ENCODE measurements at regions not wholly inside any gene's neighbourhood (a gene's known extent, or its start where the extent isn't known, plus 50 kb on each side); places are given as distances from the start of the nearest gene placed in this dataset.

DNA sequence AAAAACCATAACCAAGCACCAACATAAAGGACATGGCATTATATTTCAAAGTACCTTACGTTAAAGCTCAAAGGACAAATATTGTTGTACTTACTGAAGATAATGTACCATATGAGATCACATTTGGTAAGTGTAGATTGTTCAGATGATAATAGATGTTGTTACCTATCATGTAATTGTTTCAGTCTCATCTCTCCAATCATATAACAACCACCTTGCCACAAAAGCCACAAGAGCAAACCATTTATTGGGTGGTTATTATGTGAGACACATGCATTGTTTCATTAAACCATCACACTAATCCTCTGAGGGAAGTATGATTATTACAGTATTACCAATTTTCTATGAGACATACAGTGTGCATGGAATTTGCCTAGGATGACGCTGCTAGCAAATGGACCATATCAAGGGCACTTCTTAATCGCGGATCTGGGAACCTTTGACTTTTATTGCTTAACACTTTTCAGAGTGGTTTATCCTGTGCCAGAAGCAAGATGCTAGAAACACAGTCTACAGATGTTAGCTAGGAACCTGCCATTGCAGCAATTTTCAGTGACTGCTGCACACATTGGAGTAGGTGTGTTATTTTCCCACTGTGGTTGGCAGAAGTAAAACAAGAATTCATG, 149.8 kb upstream of the AKIRIN2 start:
- no peak for DNase-seq (ENCODE audit: low read depth, low spot score)

DNA sequence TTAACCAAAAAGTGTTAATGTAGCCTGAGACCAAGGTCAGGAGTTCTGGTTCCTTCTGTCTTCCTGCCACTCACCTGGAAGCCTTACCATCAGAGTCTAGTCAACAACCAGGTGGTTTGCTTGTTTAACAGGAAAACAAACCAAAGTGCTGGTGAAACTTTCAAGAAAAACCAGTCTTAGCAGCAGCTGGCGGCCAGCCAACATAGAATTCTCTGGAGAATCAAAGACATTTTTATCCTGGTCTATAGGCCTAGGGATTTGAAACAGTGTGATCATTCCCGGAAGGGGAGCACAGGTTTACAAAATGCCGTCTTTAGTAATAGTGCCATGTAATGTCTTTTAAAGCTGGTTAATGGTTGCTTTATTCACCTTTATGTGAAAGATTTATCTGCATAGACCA, 146.6 kb upstream of the AKIRIN2 start:
- DNase-seq (ENCODE audit: low read depth, low spot score) = no peak

- DNase-seq (ENCODE audit: low read depth, low spot score) = no peak
These were observed 145.8 kb upstream of the AKIRIN2 start for GRCh38 chr6:87847830-87848210.

DNA sequence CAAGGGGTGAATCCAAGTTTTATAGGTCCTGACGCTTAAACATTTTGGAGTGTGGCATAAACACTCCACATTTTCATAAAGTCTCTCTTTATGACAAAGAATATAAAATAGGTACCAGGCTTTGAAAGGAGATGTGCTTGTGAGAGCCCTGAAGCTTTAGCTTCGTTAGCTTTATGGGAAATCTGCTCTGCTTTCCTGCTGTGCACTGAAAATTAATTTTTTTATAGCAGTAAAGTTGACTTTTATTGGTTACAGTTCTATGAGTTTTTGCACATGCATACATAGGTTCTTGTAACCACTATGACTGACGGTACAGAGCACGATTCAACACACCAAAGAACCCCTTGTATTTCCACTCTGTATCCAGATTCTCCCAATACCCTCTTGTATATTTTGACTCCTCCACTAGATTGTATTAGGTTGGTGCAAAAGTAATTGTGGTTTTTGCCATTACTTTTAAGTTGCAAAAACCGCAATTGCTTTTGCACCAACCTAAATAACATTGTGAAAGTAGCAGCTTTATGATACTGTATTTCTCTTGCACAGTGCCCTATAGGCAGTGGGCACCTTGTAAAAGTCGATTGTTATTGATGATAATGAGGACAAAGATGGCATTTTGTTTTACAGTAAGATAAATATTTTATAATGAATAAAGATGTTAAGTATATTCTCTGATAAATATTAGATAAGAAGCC, 145.2 kb upstream of the AKIRIN2 start:
- no peak for DNase-seq (ENCODE audit: low read depth, low spot score)

- no peak for DNase-seq (ENCODE audit: low read depth, low spot score)
These were observed 144.4 kb upstream of the AKIRIN2 start for GRCh38 chr6:87846434-87846833.

GRCh38 chr6:87840324-87840723, 138.3 kb upstream of the AKIRIN2 start:
- no peak for DNase-seq (ENCODE audit: low read depth, low spot score)

DNA sequence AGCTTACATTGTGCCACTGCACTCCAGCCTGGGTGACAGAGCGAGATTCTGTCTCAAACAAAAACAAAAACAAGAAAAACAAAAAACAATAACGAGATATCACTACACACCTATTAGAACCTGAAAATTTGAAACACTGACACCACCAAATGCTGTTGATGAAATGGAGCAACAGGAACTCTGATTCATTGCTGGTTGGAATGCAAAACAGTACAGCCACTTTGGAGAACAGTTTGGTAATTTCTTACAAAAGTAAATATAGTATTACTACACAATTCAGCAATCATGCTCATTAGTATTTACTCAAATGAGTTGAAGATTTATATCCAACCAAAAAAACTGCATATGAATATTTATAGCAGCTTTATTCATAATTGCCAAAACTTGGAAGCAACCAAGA, 135.8 kb upstream of the AKIRIN2 start:
- no peak for DNase-seq (ENCODE audit: low read depth, low spot score)

- no peak for DNase-seq (ENCODE audit: low read depth, low spot score)
These were observed 135.4 kb upstream of the AKIRIN2 start for GRCh38 chr6:87837444-87837843.

DNA sequence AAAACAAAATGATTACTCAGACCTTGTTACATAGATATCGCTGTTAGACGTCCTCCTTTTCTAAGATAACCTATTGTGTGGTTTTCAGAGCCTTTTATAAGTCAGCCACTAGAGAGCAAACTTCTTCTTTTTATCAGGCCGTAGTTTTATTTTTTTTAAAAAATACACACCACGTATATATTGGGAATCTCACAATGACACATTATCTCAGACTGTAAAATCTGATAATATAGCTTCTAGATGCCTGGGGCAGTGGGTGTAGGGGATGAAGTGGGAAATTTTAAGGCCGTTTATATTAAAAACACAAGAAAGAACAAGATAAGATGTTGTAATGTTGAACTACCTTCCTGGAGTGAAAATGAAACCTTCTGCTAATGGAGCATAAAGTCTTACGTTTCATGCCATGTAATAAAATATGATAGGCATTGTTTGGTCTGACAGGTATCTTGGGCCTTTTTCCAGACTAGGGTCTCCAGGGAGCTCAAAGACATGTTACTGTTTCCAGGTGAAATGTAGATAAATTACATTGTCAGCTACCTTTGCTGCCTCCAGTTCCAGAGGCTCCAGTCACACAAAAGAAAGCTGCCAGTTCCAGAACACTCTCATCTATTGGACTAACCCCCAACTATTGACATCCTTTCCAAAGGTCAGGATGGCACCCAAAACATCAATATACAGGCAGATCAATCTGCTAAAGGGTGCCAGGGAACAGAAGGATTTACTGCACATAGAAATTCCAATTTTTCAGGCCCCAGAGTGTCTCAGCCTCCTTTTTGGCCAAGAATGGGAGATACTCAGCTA, 130.2 kb upstream of the AKIRIN2 start:
- no peak for DNase-seq (ENCODE audit: low read depth, low spot score)

DNA sequence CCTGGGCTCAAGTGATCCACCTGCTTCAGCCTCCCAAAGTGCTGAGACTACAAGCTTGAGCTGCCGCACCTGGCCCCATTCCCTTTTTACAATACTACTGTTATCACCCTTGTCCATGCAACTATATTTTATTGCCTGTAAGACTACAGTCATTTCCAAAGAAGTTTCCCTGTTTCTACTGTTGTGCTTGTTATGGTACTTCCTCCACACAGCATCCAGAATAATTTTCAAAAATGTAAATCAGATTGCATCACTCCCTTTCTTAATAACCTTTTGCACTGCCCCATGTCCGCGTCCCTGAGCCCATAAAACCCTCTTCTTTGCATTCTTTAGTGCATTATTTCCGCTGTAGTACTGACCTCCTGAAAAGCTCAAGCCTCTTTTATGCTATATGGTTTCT, 128.9 kb upstream of the AKIRIN2 start:
- no peak for DNase-seq (ENCODE audit: low read depth, low spot score)

GRCh38 chr6:87829622-87830121, 127.6 kb upstream of the AKIRIN2 start:
- DNase-seq (ENCODE audit: low read depth, low spot score) = no peak

GRCh38 chr6:87828044-87828443, 126.0 kb upstream of the AKIRIN2 start:
- no peak for DNase-seq (ENCODE audit: low read depth, low spot score)

DNA sequence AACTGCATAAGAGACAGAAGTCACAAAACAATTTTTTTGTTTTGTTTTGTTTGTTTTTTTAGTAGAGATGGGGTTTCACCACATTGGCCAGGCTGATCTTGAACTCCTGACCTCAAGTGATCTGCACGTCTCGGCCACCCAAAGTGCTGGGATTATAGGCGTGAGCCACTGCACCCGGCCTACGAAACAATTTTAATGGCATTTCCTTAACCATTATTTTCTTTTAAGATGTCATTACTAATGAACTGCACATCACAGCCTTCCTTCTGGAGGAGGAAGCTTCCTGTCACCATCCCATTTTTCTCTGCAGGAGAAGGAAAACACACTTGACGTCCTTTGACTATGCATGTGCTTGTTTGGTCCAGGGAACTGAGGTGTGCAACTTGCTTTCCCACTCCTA, 125.3 kb upstream of the AKIRIN2 start:
- DNase-seq (ENCODE audit: low read depth, low spot score) = no peak

- DNase-seq (ENCODE audit: low read depth, low spot score) = no peak
These were observed 124.4 kb upstream of the AKIRIN2 start for GRCh38 chr6:87826424-87826823.

DNA sequence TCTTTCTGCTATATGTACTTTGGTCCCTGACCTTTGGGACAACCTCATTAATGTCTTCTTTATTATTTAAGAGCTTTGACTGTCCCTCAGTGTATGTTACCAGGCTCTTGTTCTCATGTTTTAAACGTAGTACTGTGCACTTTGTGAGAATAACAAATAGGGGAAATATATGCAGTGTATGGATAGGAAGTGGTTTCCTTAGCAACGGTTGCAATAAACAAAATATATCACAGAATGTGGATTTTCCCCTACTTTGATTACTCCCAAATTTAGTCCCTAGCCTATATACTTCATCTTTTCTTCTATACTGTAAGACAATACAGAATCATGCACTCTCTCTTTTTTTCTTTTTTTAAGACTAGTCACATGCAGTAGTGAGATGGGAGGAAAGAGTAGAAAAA, 123.8 kb upstream of the AKIRIN2 start:
- DNase-seq (ENCODE audit: low read depth, low spot score) = no peak

DNA sequence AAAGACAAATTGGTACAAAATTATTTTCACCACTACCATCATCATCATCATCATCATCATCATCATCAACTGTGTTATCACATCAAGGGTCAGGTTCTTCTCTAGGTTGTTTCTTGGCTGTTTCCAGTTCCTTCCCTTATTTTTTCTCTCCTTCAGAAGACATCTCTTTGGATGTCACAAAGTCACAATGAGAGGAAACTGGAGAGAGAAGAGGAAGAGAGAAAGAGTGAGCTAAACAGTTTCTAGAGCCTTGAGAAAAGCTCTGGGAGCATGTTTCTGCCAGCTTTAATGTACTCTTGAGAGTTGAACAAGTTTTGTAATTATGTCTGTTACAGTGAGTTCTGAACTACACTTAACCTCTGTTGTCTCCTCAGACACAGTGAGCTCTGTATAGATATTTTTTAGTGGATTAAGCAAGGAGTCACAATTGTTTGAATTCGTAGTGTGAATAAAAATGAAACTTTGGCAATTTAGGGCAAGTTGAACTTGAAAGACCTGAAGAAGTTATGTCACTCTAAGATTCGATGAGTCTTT, 123.0 kb upstream of the AKIRIN2 start:
- DNase-seq (ENCODE audit: low read depth, low spot score) = no peak

- no peak for DNase-seq (ENCODE audit: low read depth, low spot score)
These were observed 120.0 kb upstream of the AKIRIN2 start for GRCh38 chr6:87822011-87822410.

DNA sequence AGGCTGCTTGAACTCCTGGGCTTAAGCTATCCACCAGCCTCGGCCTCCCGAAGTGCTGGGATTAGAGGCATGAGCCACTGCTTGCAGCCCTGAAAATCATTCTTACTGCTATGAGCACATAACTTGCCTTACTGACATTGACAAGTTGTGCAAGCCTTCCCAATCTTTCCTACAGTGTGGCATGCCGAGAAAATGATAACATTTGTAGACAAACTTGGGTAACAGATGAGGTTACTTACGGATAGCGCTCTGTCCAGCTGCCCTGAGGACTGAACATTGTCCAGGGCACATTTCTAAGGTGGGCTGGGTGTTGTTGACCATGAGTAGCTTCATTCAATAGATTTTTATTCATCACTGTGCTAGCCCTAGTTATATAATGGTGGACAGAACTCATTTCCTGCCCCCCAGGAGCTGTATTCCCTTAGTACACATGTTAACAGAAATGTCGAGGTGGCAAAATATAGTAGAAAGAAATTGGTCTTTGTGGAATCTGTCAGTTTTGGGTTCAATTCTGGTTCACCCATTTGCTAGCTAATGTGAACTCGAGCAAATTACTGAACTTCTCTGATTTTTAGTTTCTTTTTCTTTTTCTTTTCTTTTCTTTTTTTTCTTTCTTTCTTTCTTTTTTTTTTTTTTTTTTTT, 118.4 kb upstream of the AKIRIN2 start:
- no peak for DNase-seq (ENCODE audit: low read depth, low spot score)

DNA sequence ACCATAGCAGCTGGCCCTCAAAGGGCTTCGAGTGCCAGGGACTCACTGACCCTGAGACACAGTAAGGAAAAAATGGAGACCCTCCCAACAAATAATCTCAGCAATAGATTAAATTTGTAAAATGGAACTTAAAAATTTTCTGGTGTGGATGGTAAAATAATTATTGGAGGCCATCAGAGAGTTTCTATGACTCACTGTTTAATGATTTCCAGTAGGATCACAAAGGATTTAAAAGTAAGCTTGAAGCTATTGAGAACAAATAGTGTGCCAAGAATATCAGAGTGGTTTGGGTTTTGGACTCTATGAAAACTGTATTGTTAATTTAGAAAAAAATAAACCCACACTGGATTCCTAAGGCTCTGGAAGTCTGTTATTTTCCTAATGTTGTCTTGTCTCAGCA, 115.2 kb upstream of the AKIRIN2 start:
- no peak for DNase-seq (ENCODE audit: low read depth, low spot score)

- no peak for DNase-seq (ENCODE audit: low read depth, low spot score)
These were observed 113.4 kb upstream of the AKIRIN2 start for GRCh38 chr6:87815449-87815848.

- DNase-seq (ENCODE audit: low read depth, low spot score) = no peak
These were observed 106.1 kb upstream of the AKIRIN2 start for GRCh38 chr6:87808005-87808757.

All from pulmonary artery endothelial cell (primary cell).